Vagina (tissue), 2 donors: ENCODE measurements at regions not wholly inside any gene's neighbourhood (a gene's known extent, or its start where the extent isn't known, plus 50 kb on each side); places are given as distances from the start of the nearest gene placed in this dataset.

Experiments
- CTCF ChIP-seq, 3 experiments: fragments of 450-650 bp in 2 of 3; fragments of 200-600 bp in 1 of 3; sonication (generic) in 1 of 3; IDR thresholded peaks; one replicate each; pipeline ENCODE4 v1.5.1; 2017 to 2019; ENCODE audit warnings: antibody characterized with exemption in 3 of 3, mild to moderate bottlenecking in 2 of 3, moderate library complexity in 2 of 3
- POLR2A ChIP-seq, 2 donors: fragments of 450-650 bp; IDR thresholded peaks; one replicate each; pipeline ENCODE4 v1.6.1; 2017; ENCODE audit warnings: antibody characterized with exemption in 2 of 2, mild to moderate bottlenecking in 2 of 2, moderate library complexity in 2 of 2

GRCh38 chr2:146986161-146986560, 858.7 kb upstream of the ACVR2A start:
- TF ChIP-seq CTCF (IDR thresholded peaks at IDR 0.05) (no peak), POLR2A (IDR thresholded peaks at IDR 0.05) (no peak)
